ENCODE measurements at regions not wholly inside any gene's neighbourhood (a gene's known extent, or its start where the extent isn't known, plus 50 kb on each side); places are given as distances from the start of the nearest gene placed in this dataset.

DNA sequence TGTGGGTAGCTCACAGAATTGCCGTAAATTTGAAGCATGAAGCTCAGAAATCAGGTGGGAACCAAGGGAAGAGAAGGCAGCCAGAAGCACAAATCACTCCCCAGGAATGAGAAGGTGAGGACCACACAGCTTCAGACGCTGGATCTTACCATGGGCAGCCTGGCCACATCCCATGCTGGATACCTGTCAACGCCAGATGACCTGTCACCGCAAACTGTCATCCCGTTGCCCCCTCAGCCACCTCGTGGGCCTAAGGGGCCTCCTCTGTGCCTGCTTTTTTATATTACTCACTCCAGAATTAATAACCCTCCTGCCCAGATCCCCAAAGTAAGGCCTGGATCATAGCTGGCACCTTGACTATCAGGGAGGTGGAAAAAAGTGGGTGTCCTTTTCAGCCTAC is 82.3 kb upstream of the KCNK12 start:
- Histone ChIP-seq H3K36me3 (ENCODE audit: control insufficient read depth, insufficient read depth, low read length) (no peaks in the 10 kb centered on the region), H3K27me3 (ENCODE audit: control insufficient read depth, insufficient read depth, low read length) (no peaks in the 10 kb centered on the region), H3K4me3 (ENCODE audit: low read depth, low read length) (no peak overlapping the region)
- TF ChIP-seq CTCF (IDR thresholded peaks at IDR 0.05; ENCODE audit: insufficient read depth, low read length, severe bottlenecking), result no peak
- DNase-seq (ENCODE audit: low read depth) (no peak), FAIRE-seq (no peak)

GRCh38 chr2:47652061-47652690 is 81.4 kb upstream of the KCNK12 start:
- TF ChIP-seq CTCF (IDR thresholded peaks at IDR 0.05; ENCODE audit: insufficient read depth, low read length, severe bottlenecking), result no peak
- Histone ChIP-seq H3K27me3 (ENCODE audit: control insufficient read depth, insufficient read depth, low read length) (no peaks in the 10 kb centered on the region), H3K4me3 (ENCODE audit: low read depth, low read length) (no peak overlapping the region), H3K36me3 (ENCODE audit: control insufficient read depth, insufficient read depth, low read length) (no peaks in the 10 kb centered on the region)
- FAIRE-seq (no peak), DNase-seq (ENCODE audit: low read depth) (no peak)

- no peak for TF ChIP-seq CTCF (IDR thresholded peaks at IDR 0.05; ENCODE audit: insufficient read depth, low read length, severe bottlenecking)
- FAIRE-seq (no peak), DNase-seq (ENCODE audit: low read depth) (no peak)
- no peak overlapping the region for H3K4me3 ChIP-seq (ENCODE audit: low read depth, low read length)
- no peaks in the 10 kb centered on the region for H3K36me3 ChIP-seq (ENCODE audit: control insufficient read depth, insufficient read depth, low read length)
- H3K27me3 ChIP-seq (ENCODE audit: control insufficient read depth, insufficient read depth, low read length), result no peaks in the 10 kb centered on the region
Measured at GRCh38 chr2:47651296-47651695, 80.5 kb upstream of the KCNK12 start.

GRCh38 chr2:47650001-47650535 is 79.3 kb upstream of the KCNK12 start:
- no peak for TF ChIP-seq CTCF (IDR thresholded peaks at IDR 0.05; ENCODE audit: insufficient read depth, low read length, severe bottlenecking)
- Histone ChIP-seq H3K36me3 (ENCODE audit: control insufficient read depth, insufficient read depth, low read length) (no peaks in the 10 kb centered on the region), H3K4me3 (ENCODE audit: low read depth, low read length) (no peak overlapping the region), H3K27me3 (ENCODE audit: control insufficient read depth, insufficient read depth, low read length) (no peaks in the 10 kb centered on the region)
- FAIRE-seq (no peak), DNase-seq (ENCODE audit: low read depth) (no peak)

DNA sequence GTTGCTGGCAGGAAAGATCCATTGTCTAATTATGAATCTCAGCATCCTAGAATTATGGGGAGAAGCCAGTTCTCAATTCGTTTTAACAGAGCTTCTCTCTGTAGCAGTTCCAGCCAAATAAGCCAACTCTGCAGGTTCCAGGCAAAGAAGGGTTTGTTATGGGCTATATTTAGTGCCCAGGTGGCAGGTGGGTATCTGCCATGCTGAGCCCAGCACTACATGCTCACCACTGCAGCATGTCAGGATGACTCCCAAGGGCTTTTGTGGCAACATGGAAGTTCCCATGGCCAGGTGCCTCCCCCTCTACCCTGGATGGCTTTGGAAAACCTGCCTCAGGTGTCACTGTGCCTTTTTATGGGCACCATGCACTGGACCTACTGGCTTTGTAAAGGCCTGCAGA is 74.5 kb upstream of the KCNK12 start:
- no peak for TF ChIP-seq CTCF (IDR thresholded peaks at IDR 0.05; ENCODE audit: insufficient read depth, low read length, severe bottlenecking)
- H3K36me3 ChIP-seq (ENCODE audit: control insufficient read depth, insufficient read depth, low read length), result no peaks in the 10 kb centered on the region
- no peak overlapping the region for H3K4me3 ChIP-seq (ENCODE audit: low read depth, low read length)
- H3K27me3 ChIP-seq (ENCODE audit: control insufficient read depth, insufficient read depth, low read length), result no peaks in the 10 kb centered on the region
- DNase-seq (ENCODE audit: low read depth) (no peak), FAIRE-seq (no peak)

DNA sequence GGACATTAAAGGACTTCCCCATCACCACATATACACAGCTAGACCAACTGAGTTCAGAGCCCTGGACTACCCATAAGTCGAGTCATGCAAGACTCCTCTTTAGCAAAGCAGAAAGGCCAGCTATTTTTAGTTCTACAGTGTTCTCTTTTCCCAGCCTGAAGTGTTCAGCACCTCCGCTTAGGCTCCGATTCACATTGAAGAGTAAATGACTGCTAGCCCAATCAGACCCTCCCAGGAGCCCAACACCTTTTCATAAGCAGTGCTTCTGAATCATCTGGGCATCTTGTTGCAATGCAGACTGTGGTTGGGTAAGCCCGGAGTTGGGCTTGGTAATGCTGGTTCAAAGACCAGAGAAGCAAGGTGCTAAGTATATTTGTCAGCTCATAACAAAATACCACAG is 73.6 kb upstream of the KCNK12 start:
- FAIRE-seq, result no peak
- no peaks in the 10 kb centered on the region for H3K36me3 ChIP-seq (ENCODE audit: control insufficient read depth, insufficient read depth, low read length)
- no peak overlapping the region for H3K4me3 ChIP-seq (ENCODE audit: low read depth, low read length)

More for the DNA sequence above, 73.6 kb upstream of the KCNK12 start:
- H3K27me3 ChIP-seq (ENCODE audit: control insufficient read depth, insufficient read depth, low read length), result no peaks in the 10 kb centered on the region
- no peak for DNase-seq (ENCODE audit: low read depth)
- no peak for TF ChIP-seq CTCF (IDR thresholded peaks at IDR 0.05; ENCODE audit: insufficient read depth, low read length, severe bottlenecking)
